Glutamatergic neuron (in vitro differentiated cells): ENCODE measurements at regions not wholly inside any gene's neighbourhood (a gene's known extent, or its start where the extent isn't known, plus 50 kb on each side); places are given as distances from the start of the nearest gene placed in this dataset.

ENCODE experiments used
- DNase-seq: peaks from one replicate; pipeline ENCODE4 v3.0.0; 2022
- H3K27ac Mint-ChIP-seq: one replicate; pipeline ENCODE4 v1.8.0; 2020; ENCODE audit warnings: mild to moderate bottlenecking, mixed read lengths, inconsistent platforms; ENCODE audit not compliant: unreplicated experiment
- H3K27me3 Mint-ChIP-seq: one replicate; pipeline ENCODE4 v1.8.0; 2020; ENCODE audit warnings: mild to moderate bottlenecking, moderate library complexity, mixed read lengths, inconsistent platforms; ENCODE audit not compliant: unreplicated experiment
- H3K36me3 Mint-ChIP-seq: one replicate; pipeline ENCODE4 v1.8.0; 2020; ENCODE audit warnings: mild to moderate bottlenecking, mixed read lengths, inconsistent platforms; ENCODE audit not compliant: unreplicated experiment
- H3K4me1 Mint-ChIP-seq: one replicate; pipeline ENCODE4 v1.8.0; 2020; ENCODE audit warnings: mild to moderate bottlenecking, low read depth, mixed read lengths, inconsistent platforms; ENCODE audit not compliant: unreplicated experiment
- H3K4me3 Mint-ChIP-seq: one replicate; pipeline ENCODE4 v1.8.0; 2020; ENCODE audit warnings: mild to moderate bottlenecking, mixed read lengths, inconsistent platforms; ENCODE audit not compliant: unreplicated experiment
- H3K9me3 Mint-ChIP-seq: one replicate; pipeline ENCODE4 v1.8.0; 2020; ENCODE audit warnings: mild to moderate bottlenecking, moderate library complexity, mixed read lengths, inconsistent platforms; ENCODE audit not compliant: unreplicated experiment
- TF ChIP-seq, protein P1 (sequence below): fragments of 200-600 bp; sonication (generic); IDR thresholded peaks from one replicate; pipeline ENCODE4 v1.5.0; 2021; ENCODE audit not compliant: partially characterized antibody, unreplicated experiment

DNA sequence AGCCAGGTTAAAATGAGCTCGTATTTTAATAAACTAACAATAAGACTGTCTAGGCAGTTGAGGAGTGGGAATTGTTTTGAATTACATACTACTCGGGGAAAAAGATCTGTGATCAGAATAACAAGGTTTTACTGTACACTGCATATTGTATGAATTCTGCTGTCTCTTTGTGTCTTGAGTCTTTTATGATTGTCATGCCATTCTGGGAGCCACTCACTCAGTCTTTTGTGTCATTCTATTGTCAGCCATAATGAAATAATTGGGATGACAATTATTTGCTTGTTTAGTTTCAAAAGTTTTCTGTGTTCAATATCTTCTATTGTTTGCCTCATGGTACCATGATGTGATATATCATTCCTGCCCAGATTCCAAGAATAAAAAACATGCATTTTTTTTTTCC, 339.6 kb upstream of the TBL1XR1 start:
- no peaks in the 10 kb centered on the region for H3K36me3 Mint-ChIP-seq
- no peak overlapping the region for H3K4me3 Mint-ChIP-seq
- H3K27me3 Mint-ChIP-seq, result peaks cover 2% of the 10 kb centered on the region
- no peak overlapping the region for H3K27ac Mint-ChIP-seq
- no peak for DNase-seq
- no peaks in the 10 kb centered on the region for H3K9me3 Mint-ChIP-seq
- peaks cover 2% of the 10 kb centered on the region for H3K4me1 Mint-ChIP-seq
- TF ChIP-seq, protein P1, sequence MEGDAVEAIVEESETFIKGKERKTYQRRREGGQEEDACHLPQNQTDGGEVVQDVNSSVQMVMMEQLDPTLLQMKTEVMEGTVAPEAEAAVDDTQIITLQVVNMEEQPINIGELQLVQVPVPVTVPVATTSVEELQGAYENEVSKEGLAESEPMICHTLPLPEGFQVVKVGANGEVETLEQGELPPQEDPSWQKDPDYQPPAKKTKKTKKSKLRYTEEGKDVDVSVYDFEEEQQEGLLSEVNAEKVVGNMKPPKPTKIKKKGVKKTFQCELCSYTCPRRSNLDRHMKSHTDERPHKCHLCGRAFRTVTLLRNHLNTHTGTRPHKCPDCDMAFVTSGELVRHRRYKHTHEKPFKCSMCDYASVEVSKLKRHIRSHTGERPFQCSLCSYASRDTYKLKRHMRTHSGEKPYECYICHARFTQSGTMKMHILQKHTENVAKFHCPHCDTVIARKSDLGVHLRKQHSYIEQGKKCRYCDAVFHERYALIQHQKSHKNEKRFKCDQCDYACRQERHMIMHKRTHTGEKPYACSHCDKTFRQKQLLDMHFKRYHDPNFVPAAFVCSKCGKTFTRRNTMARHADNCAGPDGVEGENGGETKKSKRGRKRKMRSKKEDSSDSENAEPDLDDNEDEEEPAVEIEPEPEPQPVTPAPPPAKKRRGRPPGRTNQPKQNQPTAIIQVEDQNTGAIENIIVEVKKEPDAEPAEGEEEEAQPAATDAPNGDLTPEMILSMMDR, result no peak

DNA sequence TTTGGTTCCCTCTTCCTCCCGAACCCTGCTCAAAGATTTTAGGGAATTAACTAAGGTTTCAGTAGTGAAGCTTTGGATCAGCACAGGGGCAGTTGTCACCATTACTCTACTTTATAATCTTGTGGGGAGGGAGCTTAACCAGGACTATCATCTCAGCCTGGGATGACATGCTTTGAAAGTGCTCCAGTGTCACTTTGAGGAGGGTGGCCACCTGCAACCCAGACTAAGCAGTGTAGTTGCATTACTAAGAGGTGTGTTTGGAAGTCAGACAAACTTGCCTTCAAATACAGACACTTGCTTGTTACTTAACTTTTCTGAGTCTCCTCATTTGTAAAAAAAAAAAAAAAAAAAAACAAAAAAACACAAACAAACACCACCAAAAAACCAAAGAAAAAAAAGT, 340.3 kb upstream of the TBL1XR1 start:
- no peak overlapping the region for H3K27ac Mint-ChIP-seq
- no peaks in the 10 kb centered on the region for H3K9me3 Mint-ChIP-seq
- TF ChIP-seq, protein P1, result no peak
- H3K36me3 Mint-ChIP-seq, result no peaks in the 10 kb centered on the region
- peaks cover 2% of the 10 kb centered on the region for H3K27me3 Mint-ChIP-seq
- peaks cover 2% of the 10 kb centered on the region for H3K4me1 Mint-ChIP-seq
- no peak for DNase-seq
- no peak overlapping the region for H3K4me3 Mint-ChIP-seq

DNA sequence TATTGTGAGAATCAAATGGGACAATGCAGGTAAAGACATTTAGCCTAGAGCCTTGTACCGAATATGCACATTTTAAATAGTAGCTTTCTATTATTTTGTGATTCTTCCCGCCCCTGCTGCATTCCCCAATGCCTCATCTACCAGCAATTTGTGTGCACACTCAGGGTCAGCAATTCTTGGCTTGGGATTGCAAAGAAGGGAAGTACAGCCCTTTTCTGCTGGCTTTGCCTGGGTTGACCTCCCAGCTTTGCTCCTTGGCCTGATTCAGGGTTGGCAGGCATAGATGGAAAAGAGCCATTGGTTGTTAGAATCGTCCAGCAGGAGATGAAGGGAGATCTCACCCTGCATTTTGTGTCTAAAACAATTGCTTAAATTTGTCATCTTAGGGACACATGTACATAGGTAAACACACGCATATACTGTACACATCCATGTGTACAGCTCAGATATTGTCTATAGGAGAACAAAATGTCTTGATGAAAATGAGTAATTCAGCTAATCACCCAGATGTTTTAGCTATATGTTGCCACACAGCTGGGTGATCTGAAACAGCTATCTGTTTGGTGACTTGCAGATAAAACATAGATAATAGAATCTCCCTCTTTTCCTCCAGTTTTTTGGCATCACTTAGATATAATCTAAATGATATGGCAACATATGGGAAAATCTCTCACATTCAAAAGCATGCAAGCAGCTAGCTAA, 340.9 kb upstream of the TBL1XR1 start:
- TF ChIP-seq, protein P1, result no peak
- DNase-seq, result no peak
- Mint-ChIP-seq H3K36me3 (no peaks in the 10 kb centered on the region), H3K27me3 (peaks cover 2% of the 10 kb centered on the region), H3K27ac (no peak overlapping the region), H3K9me3 (no peaks in the 10 kb centered on the region), H3K4me1 (peaks cover 2% of the 10 kb centered on the region), H3K4me3 (no peak overlapping the region)

DNA sequence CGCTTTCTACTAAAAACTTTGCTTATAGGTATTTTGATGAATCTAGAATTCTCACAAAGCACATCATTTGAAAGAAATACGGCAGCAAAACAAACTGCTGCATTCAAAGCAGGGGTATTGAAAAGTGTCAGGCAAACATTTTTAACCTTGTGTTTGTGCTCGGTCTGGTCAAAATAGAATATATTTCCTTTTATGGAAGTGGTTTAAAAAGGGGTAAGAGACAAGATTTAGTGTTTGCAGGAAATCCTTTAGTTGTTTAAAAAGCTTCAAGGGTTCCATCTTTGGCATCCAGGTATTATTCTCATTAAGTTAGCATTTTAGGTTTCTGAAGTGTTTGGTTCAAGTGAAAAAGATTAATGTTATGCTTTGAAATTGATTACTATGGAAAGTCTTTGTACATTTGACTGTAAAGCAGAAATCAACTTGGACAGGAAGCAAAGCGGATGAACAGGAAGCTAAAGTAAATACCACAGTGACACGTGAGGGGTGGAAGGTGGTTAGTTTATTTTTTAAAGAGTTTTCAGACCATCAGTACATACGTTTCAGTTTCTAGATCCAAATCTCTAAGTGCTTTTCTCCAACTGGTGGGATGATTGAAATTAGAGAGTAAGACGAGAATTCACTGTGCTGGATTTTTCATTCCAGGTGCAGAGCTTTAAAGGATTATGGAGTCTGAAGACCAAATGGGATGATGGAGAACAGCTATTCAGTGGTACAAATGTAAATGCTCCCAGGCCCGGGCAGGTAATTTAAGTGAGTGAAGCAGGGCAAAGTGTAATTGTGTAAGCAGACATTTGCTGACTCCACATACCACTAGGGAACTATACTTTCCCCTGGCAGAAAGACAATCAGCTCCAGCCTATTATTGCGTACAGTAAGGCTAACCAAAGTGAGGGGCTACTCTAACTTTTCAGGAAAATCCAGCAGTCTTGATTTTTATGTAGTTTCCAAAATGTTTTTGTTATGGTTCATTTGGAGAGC, 341.8 kb upstream of the TBL1XR1 start:
- no peak for DNase-seq
- Mint-ChIP-seq H3K27ac (no peak overlapping the region), H3K4me3 (no peak overlapping the region), H3K27me3 (peaks cover 2% of the 10 kb centered on the region), H3K4me1 (peaks cover 2% of the 10 kb centered on the region), H3K36me3 (no peaks in the 10 kb centered on the region), H3K9me3 (no peaks in the 10 kb centered on the region)
- TF ChIP-seq, protein P1, result no peak

DNA sequence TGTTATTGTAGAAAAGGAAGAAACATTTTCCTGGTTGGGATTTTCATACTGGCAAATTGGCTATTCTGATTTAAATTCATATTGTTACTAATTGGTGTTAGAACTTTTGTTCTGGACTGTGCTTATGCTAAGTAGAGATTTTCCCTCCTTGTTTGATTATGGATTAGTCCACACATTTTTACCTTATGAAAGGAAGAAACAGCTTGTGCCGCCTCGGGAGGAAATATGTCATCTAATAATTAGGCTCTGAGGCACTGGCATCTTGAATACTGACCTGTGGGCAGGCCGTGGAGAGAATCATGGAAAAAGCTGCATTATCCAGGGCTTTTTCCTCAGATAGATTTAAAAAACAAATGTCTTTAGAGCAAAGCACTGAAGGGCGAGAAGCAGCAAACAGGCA, 344.3 kb upstream of the TBL1XR1 start:
- no peak overlapping the region for H3K27ac Mint-ChIP-seq
- DNase-seq, result no peak
- no peak overlapping the region for H3K4me3 Mint-ChIP-seq
- H3K4me1 Mint-ChIP-seq, result no peaks in the 10 kb centered on the region
- H3K9me3 Mint-ChIP-seq, result no peaks in the 10 kb centered on the region
- no peaks in the 10 kb centered on the region for H3K27me3 Mint-ChIP-seq
- TF ChIP-seq, protein P1, result no peak
- no peaks in the 10 kb centered on the region for H3K36me3 Mint-ChIP-seq
